ENCODE measurements at regions not wholly inside any gene's neighbourhood (a gene's known extent, or its start where the extent isn't known, plus 50 kb on each side); places are given as distances from the start of the nearest gene placed in this dataset.

- Histone ChIP-seq H3K27me3 (no peaks in the 10 kb centered on the region), H3K4me1 (no peaks in the 10 kb centered on the region), H3K36me3 (no peaks in the 10 kb centered on the region), H3K27ac (no peak overlapping the region), H3K4me3 (no peak overlapping the region), H3K9me3 (no peaks in the 10 kb centered on the region)
- TF ChIP-seq POLR2A (IDR thresholded peaks at IDR 0.05) = no peak
- TF ChIP-seq, protein P1, sequence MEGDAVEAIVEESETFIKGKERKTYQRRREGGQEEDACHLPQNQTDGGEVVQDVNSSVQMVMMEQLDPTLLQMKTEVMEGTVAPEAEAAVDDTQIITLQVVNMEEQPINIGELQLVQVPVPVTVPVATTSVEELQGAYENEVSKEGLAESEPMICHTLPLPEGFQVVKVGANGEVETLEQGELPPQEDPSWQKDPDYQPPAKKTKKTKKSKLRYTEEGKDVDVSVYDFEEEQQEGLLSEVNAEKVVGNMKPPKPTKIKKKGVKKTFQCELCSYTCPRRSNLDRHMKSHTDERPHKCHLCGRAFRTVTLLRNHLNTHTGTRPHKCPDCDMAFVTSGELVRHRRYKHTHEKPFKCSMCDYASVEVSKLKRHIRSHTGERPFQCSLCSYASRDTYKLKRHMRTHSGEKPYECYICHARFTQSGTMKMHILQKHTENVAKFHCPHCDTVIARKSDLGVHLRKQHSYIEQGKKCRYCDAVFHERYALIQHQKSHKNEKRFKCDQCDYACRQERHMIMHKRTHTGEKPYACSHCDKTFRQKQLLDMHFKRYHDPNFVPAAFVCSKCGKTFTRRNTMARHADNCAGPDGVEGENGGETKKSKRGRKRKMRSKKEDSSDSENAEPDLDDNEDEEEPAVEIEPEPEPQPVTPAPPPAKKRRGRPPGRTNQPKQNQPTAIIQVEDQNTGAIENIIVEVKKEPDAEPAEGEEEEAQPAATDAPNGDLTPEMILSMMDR (IDR thresholded peaks at IDR 0.05) = no peak
- intact Hi-C loops (cut with DNase I; ENCODE audit: low total_unique reads) = no loop called here
- no peak for DNase-seq
These were observed 333.1 kb upstream of the RASGEF1B start for GRCh38 chr4:81804849-81805248.

DNA sequence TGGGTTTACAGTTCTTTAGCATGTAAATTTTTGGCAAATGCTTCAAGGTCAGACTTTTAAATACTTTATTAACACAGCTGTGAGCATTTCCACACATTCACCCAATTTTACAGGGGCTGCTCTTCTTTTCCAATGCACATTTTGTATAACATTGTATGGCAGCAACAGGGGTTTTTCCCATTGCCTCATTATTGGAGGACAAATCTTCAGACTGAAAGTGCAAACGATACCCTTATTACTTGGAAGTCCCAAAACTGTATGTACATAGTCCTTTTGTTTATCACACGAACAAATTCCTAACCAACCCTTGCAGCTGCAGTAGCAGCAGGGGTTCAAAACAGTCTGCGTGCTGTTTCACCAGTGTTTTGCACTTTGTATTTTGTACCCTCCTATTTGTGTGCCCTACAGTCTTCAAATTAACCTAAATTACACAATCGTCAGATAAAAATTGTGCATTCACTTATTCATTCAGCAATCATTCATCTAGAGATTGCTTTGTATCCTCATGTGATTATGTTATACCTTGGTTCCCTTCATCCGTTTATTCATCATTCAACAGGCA is 330.7 kb upstream of the RASGEF1B start:
- TF ChIP-seq, protein P1 (IDR thresholded peaks at IDR 0.05) = no peak
- no peak for TF ChIP-seq POLR2A (IDR thresholded peaks at IDR 0.05)

DNA sequence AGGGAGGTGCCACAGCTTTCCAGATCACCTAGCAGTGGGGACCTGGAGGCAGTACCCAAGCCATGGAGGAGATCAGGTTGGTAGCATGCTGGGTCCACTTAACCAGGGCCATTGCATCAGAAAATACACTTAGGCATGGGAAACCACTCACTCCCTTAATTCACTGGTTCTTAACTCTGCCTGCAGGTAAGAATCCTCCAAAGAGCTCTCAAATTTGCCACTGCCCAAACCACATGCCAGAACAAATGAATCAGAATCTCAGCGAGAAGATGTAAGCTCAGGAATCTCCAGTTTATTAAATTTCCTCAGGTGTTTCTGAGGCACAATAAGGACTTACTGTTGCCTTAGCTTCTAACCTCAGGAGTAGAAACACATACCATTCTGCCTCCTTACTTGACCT is 327.7 kb upstream of the RASGEF1B start:
- no peaks in the 10 kb centered on the region for H3K27me3 ChIP-seq
- H3K36me3 ChIP-seq = no peaks in the 10 kb centered on the region
- H3K9me3 ChIP-seq = no peaks in the 10 kb centered on the region
- intact Hi-C loops (cut with DNase I; ENCODE audit: low total_unique reads) = no loop called here
- no peaks in the 10 kb centered on the region for H3K4me1 ChIP-seq
- no peak for DNase-seq
- TF ChIP-seq, protein P1 (IDR thresholded peaks at IDR 0.05) = no peak
- no peak overlapping the region for H3K4me3 ChIP-seq
- H3K27ac ChIP-seq = no peak overlapping the region

More for the DNA sequence above, 330.7 kb upstream of the RASGEF1B start:
- Histone ChIP-seq H3K27me3 (no peaks in the 10 kb centered on the region), H3K4me1 (no peaks in the 10 kb centered on the region), H3K4me3 (no peak overlapping the region), H3K27ac (no peak overlapping the region), H3K36me3 (no peaks in the 10 kb centered on the region), H3K9me3 (no peaks in the 10 kb centered on the region)
- DNase-seq = no peak
- intact Hi-C loops (cut with DNase I; ENCODE audit: low total_unique reads) = no loop called here

DNA sequence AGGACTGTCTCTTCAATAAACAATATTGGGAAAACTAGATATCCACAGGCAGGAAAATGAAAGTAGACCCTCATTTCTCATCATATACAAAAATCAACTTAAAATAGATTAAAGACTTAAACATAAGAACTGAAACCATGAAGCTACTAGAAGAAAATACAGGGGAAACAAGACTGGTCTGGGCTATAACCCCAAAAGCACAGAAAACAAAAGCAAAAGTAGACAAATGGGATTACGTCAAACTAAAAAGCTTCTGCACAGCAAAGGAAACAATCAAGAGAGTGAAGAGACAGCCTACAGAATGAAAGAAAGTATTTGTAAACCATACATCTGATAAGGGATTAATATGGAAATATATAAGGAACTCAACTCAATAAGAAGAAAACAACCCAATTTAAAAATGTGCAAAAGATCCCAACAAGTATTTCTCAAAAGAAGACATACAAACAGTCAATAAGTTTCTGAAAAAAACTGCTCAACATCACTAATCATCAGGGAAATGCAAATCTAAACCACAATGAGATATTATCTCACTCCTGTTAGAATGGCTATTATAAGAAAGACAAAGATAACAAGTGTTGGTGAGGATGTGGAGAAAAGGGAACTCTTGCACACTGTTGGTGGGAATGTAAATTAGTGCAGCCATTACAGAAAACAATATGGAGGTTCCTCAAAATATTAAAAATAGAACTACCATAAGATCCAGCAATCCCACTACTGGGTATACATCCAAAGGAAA is 325.3 kb upstream of the RASGEF1B start:
- H3K4me3 ChIP-seq = no peak overlapping the region
- no peak for DNase-seq
- H3K27me3 ChIP-seq = no peaks in the 10 kb centered on the region
- no peak for TF ChIP-seq POLR2A (IDR thresholded peaks at IDR 0.05)
- TF ChIP-seq, protein P1 (IDR thresholded peaks at IDR 0.05) = no peak
- no peaks in the 10 kb centered on the region for H3K4me1 ChIP-seq
- intact Hi-C loops (cut with DNase I; ENCODE audit: low total_unique reads) = no loop called here
- H3K9me3 ChIP-seq = no peaks in the 10 kb centered on the region
- no peak overlapping the region for H3K27ac ChIP-seq
- no peaks in the 10 kb centered on the region for H3K36me3 ChIP-seq

- intact Hi-C loops (cut with DNase I; ENCODE audit: low total_unique reads) = no loop called here
- no peaks in the 10 kb centered on the region for H3K36me3 ChIP-seq
- no peak for DNase-seq
- H3K27me3 ChIP-seq = no peaks in the 10 kb centered on the region
- H3K27ac ChIP-seq = no peak overlapping the region
- H3K9me3 ChIP-seq = no peaks in the 10 kb centered on the region
- H3K4me1 ChIP-seq = no peaks in the 10 kb centered on the region
- H3K4me3 ChIP-seq = no peak overlapping the region
- TF ChIP-seq POLR2A (IDR thresholded peaks at IDR 0.05) = no peak
- TF ChIP-seq, protein P1 (IDR thresholded peaks at IDR 0.05) = no peak
These were observed 320.8 kb upstream of the RASGEF1B start for GRCh38 chr4:81792521-81792920.
